ENCODE measurements at regions not wholly inside any gene's neighbourhood (a gene's known extent, or its start where the extent isn't known, plus 50 kb on each side); places are given as distances from the start of the nearest gene placed in this dataset.

- no peak for TF ChIP-seq POLR2AphosphoS5 (IDR thresholded peaks at IDR 0.05)
- TF ChIP-seq, protein P1, sequence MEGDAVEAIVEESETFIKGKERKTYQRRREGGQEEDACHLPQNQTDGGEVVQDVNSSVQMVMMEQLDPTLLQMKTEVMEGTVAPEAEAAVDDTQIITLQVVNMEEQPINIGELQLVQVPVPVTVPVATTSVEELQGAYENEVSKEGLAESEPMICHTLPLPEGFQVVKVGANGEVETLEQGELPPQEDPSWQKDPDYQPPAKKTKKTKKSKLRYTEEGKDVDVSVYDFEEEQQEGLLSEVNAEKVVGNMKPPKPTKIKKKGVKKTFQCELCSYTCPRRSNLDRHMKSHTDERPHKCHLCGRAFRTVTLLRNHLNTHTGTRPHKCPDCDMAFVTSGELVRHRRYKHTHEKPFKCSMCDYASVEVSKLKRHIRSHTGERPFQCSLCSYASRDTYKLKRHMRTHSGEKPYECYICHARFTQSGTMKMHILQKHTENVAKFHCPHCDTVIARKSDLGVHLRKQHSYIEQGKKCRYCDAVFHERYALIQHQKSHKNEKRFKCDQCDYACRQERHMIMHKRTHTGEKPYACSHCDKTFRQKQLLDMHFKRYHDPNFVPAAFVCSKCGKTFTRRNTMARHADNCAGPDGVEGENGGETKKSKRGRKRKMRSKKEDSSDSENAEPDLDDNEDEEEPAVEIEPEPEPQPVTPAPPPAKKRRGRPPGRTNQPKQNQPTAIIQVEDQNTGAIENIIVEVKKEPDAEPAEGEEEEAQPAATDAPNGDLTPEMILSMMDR (IDR thresholded peaks at IDR 0.05 in 8 of 11, conservative IDR thresholded peaks at IDR 0.05 in 3 of 11): no peak
- TF ChIP-seq POLR2A (IDR thresholded peaks at IDR 0.05): no peak
These were observed 84.9 kb upstream of the OTX2 start for GRCh38 chr14:56895154-56895553.

Data from spleen (tissue), 7 donors.